Stimulated activated naive CD8-positive, alpha-beta T cell treated with anti-CD3 and anti-CD28 coated beads, Interleukin-15, amount 100 ng/mL, for 72 hours (primary cell): ENCODE measurements at regions not wholly inside any gene's neighbourhood (a gene's known extent, or its start where the extent isn't known, plus 50 kb on each side); places are given as distances from the start of the nearest gene placed in this dataset.

Experiments used
- ATAC-seq: fragments of 150-1000 bp; cut with Tn5 transposase; 2 replicates; pipeline ENCODE4 v1.10.0; 2021; ENCODE audit warnings: mild to moderate bottlenecking, moderate library complexity
- DNase-seq, 2 donors: peaks; one replicate each; pipeline ENCODE4 v3.0.0; 2021 to 2022
- H3K27ac Mint-ChIP-seq, 2 donors: one replicate each; pipeline ENCODE4 v1.8.0; 2022; ENCODE audit warnings: mild to moderate bottlenecking in 2 of 2, mixed read lengths in 2 of 2, moderate library complexity in 2 of 2
- H3K27me3 Mint-ChIP-seq: one replicate; pipeline ENCODE4 v1.8.0; 2022; ENCODE audit warnings: mixed read lengths
- H3K4me1 Mint-ChIP-seq: one replicate; pipeline ENCODE4 v1.8.0; 2022; ENCODE audit warnings: mild to moderate bottlenecking, mixed read lengths
- H3K4me3 Mint-ChIP-seq, 2 donors: one replicate each; pipeline ENCODE4 v1.8.0; 2022; ENCODE audit warnings: mild to moderate bottlenecking in 2 of 2, mixed read lengths in 2 of 2, moderate library complexity in 1 of 2
- H3K9me3 Mint-ChIP-seq, 2 donors: one replicate each; pipeline ENCODE4 v1.8.0; 2022; ENCODE audit warnings: mixed read lengths in 2 of 2

- Mint-ChIP-seq H3K4me3 (no peak overlapping the region), H3K27me3 (peaks cover 21% of the 10 kb centered on the region), H3K9me3 (no peaks in the 10 kb centered on the region), H3K27ac (no peak overlapping the region), H3K4me1 (no peaks in the 10 kb centered on the region)
- ATAC-seq (no peak), DNase-seq (no peak)
These were observed 83.8 kb upstream of the ARL4C start for GRCh38 chr2:234580686-234581085.

DNA sequence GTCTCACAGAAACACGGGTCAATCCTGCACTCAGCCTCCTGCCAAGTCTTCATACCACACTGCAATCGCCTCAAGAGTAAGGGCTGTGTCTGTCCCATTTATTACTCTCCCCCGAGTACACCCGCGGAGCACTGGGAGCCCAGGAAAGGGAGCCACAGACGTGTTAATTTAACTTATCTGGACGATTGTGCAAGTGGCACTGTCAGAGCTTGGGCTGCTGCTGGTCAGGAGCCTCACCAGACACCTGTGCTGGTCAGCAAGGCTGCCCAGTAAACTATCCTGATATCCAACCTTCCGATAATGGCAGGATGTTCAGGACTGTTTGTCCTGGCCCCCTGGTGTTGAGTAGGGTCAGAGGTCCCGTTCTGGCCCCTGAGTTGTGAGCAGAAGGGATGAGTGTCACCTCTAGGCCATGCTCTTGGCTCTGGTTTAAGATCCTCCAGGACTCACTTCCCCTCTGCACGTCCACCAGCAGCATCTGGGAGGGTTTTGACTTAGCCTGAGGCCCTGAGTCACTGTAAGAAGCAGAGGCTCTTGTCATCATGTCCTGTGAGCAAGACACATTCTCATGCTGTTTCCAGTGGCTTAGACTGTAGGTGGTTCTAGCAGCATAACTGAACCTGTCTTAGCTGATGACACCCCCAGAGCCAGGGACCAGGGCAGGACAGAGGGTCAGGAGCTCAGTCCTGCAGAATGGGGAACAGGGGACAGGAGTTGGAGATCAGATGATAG lies 82.5 kb upstream of the ARL4C start:
- H3K27me3 Mint-ChIP-seq, result peaks cover 21% of the 10 kb centered on the region
- no peak for DNase-seq
- no peaks in the 10 kb centered on the region for H3K4me1 Mint-ChIP-seq
- peak; percentile 35 for ATAC-seq
- H3K4me3 Mint-ChIP-seq, result no peak overlapping the region
- no peaks in the 10 kb centered on the region for H3K9me3 Mint-ChIP-seq
- H3K27ac Mint-ChIP-seq, result no peak overlapping the region

DNA sequence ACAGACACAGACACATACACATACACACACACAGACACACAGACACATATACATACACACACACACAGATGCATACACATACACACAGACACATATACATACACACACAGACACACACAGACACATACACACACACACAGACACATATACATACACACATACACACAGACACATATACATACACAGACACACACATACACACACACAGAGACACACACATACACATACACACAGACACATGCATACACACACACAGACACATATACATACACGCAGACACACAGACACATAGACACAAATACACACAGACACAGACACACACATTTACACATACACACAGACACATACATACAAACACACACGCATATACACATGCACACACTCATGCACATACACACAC lies 81.5 kb upstream of the ARL4C start:
- H3K4me1 Mint-ChIP-seq, result no peaks in the 10 kb centered on the region
- H3K4me3 Mint-ChIP-seq, result no peak overlapping the region
- ATAC-seq (no peak), DNase-seq (no peak)
- no peaks in the 10 kb centered on the region for H3K9me3 Mint-ChIP-seq
- H3K27me3 Mint-ChIP-seq, result peaks cover 18% of the 10 kb centered on the region
- no peak overlapping the region for H3K27ac Mint-ChIP-seq

DNA sequence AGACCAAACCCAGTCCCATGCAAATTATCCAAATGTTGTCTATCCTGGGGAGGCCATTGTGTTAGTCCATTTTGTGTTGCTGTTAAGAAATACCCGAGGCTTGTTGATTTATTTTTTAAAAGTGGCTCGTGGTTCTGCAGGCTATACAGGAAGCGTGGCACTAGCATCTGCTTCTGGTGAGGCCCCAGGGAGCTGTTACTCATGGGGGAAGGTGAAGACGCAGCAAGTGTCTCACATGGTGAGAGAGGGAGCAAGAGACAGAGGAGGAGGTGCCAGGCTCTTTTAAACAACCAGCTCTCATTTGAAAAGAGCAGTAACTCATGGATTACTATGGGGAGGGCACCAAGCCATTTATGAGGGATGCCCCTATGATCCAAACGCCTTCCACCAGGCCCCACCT lies 80.3 kb upstream of the ARL4C start:
- Mint-ChIP-seq H3K27ac (no peak overlapping the region), H3K27me3 (peaks cover 9% of the 10 kb centered on the region), H3K9me3 (no peaks in the 10 kb centered on the region), H3K4me3 (no peak overlapping the region), H3K4me1 (no peaks in the 10 kb centered on the region)
- ATAC-seq (no peak), DNase-seq (no peak)

GRCh38 chr2:234571620-234572407 lies 74.9 kb upstream of the ARL4C start:
- Mint-ChIP-seq H3K4me3 (no peak overlapping the region), H3K4me1 (no peaks in the 10 kb centered on the region), H3K9me3 (no peaks in the 10 kb centered on the region), H3K27me3 (peaks cover 33% of the 10 kb centered on the region), H3K27ac (no peak overlapping the region)
- ATAC-seq (no peak), DNase-seq (no peak)

- ATAC-seq (no peak), DNase-seq (no peak)
- Mint-ChIP-seq H3K9me3 (no peaks in the 10 kb centered on the region), H3K27me3 (peaks cover 33% of the 10 kb centered on the region), H3K4me1 (no peaks in the 10 kb centered on the region), H3K27ac (no peak overlapping the region), H3K4me3 (no peak overlapping the region)
These were observed 73.6 kb upstream of the ARL4C start for GRCh38 chr2:234570476-234570875.

GRCh38 chr2:234569776-234570430 lies 73.0 kb upstream of the ARL4C start:
- no peak for ATAC-seq
- DNase-seq, result no peak
- Mint-ChIP-seq H3K9me3 (no peaks in the 10 kb centered on the region), H3K27me3 (peaks cover 33% of the 10 kb centered on the region), H3K4me1 (no peaks in the 10 kb centered on the region), H3K4me3 (no peak overlapping the region), H3K27ac (no peak overlapping the region)

DNA sequence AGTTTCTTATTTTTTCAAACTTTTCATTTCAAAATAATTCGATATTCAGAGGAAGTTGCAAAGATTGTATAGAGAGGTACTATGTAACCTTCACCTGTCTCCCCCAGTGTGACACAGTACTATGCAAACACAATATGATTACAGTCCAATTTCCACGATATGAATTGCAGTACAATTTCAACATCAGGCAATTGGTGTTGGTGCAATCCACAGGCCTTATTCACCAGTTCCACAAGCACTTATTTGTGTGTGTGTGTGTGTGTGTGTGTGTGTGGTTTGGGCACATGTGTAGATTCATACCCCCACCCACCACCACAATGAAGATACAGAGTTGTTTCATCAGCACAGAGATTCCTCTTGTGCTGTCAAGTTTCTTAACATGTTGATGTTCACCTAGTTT lies 69.7 kb upstream of the ARL4C start:
- DNase-seq, result no peak
- no peaks in the 10 kb centered on the region for H3K4me1 Mint-ChIP-seq
- H3K9me3 Mint-ChIP-seq, result no peaks in the 10 kb centered on the region
- H3K4me3 Mint-ChIP-seq, result no peak overlapping the region
- H3K27me3 Mint-ChIP-seq, result peaks cover 27% of the 10 kb centered on the region
- ATAC-seq, result no peak
- no peak overlapping the region for H3K27ac Mint-ChIP-seq

GRCh38 chr2:234565842-234566619 lies 69.2 kb upstream of the ARL4C start:
- H3K4me3 Mint-ChIP-seq, result no peak overlapping the region
- no peaks in the 10 kb centered on the region for H3K4me1 Mint-ChIP-seq
- H3K27me3 Mint-ChIP-seq, result peaks cover 21% of the 10 kb centered on the region
- no peak for ATAC-seq
- no peaks in the 10 kb centered on the region for H3K9me3 Mint-ChIP-seq
- no peak for DNase-seq
- no peak overlapping the region for H3K27ac Mint-ChIP-seq

DNA sequence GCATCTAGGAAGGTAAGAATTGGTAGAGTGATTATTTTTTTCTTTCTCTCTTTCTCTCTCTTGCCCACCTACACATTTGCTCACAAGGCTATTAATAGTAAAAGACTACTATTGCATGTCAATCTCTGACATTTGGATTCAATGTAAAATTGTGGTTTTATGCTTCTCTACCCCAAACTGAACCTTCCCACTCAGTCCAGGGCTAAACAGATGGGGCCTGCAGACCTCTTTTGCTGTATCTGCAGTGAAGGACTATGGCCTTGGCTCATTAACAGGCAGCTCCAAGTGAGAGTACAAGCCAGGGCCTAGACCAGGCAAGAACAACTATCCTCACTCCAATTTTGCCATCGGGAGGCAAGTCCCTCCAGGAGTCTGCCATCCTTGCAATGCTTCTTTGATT lies 68.3 kb upstream of the ARL4C start:
- Mint-ChIP-seq H3K4me1 (no peaks in the 10 kb centered on the region), H3K9me3 (peaks cover 0 to 6% of the 10 kb centered on the region in 2 donors)

DNA sequence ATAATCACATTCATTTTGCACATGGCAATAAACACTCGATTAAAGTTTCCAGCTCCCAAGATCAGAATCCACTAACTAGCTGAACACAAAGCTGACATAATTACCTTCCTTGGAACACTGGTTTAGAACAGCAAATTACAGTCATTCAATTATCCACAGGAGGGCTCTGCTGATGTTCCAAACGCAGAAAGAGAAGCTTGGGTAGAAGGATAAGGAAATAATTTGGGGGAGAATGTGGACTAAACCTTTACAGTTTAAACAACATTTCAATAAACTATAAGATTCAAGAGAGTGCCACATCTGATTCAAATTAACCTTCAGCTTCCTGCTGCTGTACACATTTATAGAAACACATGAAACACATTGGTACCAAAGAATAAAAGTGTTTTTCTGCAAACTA lies 67.8 kb upstream of the ARL4C start:
- H3K4me3 Mint-ChIP-seq, result no peak overlapping the region
- DNase-seq (no peak), ATAC-seq (no peak)

More for the DNA sequence above, 68.3 kb upstream of the ARL4C start:
- H3K4me3 Mint-ChIP-seq, result no peak overlapping the region
- peak overlapping the region in 1 of 2 donors; percentile 5 for H3K27ac Mint-ChIP-seq
- ATAC-seq (no peak), DNase-seq (no peak)
- peaks cover 14% of the 10 kb centered on the region for H3K27me3 Mint-ChIP-seq

GRCh38 chr2:234559609-234560008 lies 62.7 kb upstream of the ARL4C start:
- Mint-ChIP-seq H3K27ac (peak overlapping the region in 1 of 2 donors; percentile 26), H3K4me3 (no peak overlapping the region), H3K4me1 (no peaks in the 10 kb centered on the region), H3K27me3 (peaks cover 17% of the 10 kb centered on the region), H3K9me3 (peaks cover 7 to 17% of the 10 kb centered on the region in 2 donors)
- no peak for DNase-seq
- no peak for ATAC-seq

More for the DNA sequence above, 67.8 kb upstream of the ARL4C start:
- no peaks in the 10 kb centered on the region for H3K4me1 Mint-ChIP-seq
- H3K9me3 Mint-ChIP-seq, result peaks cover 0 to 7% of the 10 kb centered on the region in 2 donors
- peak overlapping the region in 1 of 2 donors; percentile 5 for H3K27ac Mint-ChIP-seq
- peaks cover 14% of the 10 kb centered on the region for H3K27me3 Mint-ChIP-seq

DNA sequence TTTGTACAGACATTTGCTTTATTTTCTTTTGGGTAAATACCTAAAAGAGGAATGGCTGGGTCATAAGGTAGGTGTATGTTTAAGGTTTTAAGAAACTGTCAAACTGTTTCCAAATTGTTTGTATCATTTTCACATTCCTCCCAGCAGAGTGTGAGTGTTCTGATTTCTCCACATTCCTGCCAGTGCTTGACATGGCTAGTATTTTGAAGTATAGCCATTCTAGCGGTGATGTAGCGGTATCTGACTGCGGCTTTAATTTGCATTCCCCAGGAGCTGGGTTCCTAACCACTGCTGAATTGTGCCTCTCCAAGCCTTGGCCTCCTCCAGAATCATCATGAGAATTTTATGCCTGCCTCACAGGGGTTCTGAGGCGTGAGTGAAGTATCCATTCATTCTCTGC lies 61.8 kb upstream of the ARL4C start:
- Mint-ChIP-seq H3K27ac (no peak overlapping the region), H3K27me3 (peaks cover 17% of the 10 kb centered on the region), H3K9me3 (peaks cover 8 to 17% of the 10 kb centered on the region in 2 donors), H3K4me3 (no peak overlapping the region), H3K4me1 (no peaks in the 10 kb centered on the region)
- DNase-seq (no peak), ATAC-seq (no peak)

DNA sequence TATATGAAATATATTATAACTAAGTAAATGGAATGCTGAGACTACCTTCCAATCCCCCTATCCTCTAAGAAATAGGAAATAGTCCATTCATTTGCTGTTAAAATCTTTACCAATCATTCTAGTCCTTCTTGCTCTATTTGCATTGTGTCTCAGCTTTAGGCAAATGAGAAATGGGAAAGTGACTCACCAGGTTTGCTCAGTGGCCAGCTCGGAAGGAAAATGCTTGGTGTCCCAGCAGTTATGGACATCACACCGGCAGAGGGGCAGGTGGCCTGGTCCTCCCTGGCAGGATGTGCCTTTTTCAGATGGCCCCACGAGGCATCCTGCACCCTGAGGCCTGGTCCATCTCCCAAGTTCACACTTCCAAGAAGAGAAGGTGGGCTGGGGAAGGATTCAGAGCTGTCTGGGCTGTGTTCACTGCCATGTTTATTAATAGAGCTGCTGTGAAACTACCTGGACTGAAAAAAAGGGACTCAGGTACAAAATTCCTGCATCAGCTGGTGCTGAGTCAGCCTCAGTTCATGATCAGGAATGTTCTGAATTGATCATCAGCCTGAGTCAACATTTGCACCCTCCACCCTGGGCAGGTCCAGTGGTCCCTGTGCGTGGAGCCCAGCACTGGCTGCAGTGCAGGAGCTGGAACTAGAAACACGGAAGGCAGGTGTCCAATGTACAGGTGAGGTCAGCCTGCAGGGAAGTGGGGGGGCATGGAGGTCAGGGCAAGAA lies 60.1 kb upstream of the ARL4C start:
- no peak for DNase-seq
- ATAC-seq, result no peak
- H3K9me3 Mint-ChIP-seq, result peaks cover 8 to 17% of the 10 kb centered on the region in 2 donors
- H3K4me1 Mint-ChIP-seq, result no peaks in the 10 kb centered on the region
- H3K27me3 Mint-ChIP-seq, result peaks cover 17% of the 10 kb centered on the region
- H3K27ac Mint-ChIP-seq, result no peak overlapping the region
- no peak overlapping the region for H3K4me3 Mint-ChIP-seq
